ENCODE measurements at regions not wholly inside any gene's neighbourhood (a gene's known extent, or its start where the extent isn't known, plus 50 kb on each side); places are given as distances from the start of the nearest gene placed in this dataset.

DNA sequence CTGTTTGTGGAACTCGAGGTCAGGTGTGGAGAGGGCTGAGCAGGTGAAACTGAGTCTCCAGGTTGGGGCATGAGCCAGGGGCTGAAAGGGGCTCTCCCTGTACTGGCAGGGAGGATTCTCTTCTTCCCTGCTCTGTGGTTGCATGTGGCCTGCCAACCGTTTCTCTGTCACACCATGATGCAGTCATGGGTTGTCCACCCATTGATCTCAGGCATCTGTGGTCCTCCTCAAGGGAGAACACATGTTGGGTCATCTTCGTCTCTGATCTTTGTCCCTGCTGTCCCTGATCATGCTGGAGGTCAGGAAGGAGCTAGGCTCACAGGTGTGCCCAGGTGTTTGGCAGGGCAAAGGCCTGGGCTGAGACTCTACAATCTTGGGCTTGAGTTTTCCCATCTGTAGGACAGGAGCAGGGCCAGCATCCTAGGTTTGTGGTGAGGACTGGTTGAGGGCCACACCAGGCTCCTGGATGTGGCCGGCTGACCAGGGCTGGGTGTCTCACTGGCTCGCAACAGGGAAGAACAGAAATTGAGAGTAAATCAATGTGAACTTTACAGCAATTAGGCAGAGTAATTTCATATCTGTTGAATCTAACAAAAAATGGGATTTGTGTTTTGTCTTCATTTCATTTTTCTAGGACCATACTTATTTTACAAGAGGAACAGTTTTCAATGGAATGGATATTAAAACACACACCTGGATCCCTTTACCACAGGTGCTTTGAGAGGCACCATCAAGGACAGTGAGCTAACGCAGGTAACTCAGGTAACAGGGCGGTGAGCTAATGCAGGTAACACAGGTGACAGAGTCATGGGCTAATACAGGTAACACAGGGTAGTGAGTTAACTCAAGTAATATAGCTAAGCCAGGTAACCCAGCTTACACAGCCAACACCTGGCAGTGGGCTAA is 58.5 kb upstream of the IGFBP3 start:
- H3K9me3 Mint-ChIP-seq, result peaks cover 0 to 5% (median 0%) of the 10 kb centered on the region in 7 donors
- Histone ChIP-seq H3K4me3 (ENCODE audit: low read depth, low read length) (no peak overlapping the region), H3K27me3 (ENCODE audit: control insufficient read depth, insufficient read depth, low read length) (no peaks in the 10 kb centered on the region), H3K27ac (ENCODE audit: insufficient read depth, low read length, poor library complexity, severe bottlenecking) (no peak overlapping the region), H3K4me1 (ENCODE audit: control insufficient read depth, insufficient read depth, low read length, poor library complexity, severe bottlenecking) (no peaks in the 10 kb centered on the region), H3K9me3 (ENCODE audit: control insufficient read depth in 2 of 2, low read length in 2 of 2) (no peaks in the 10 kb centered on the region), H3K36me3 (ENCODE audit: control insufficient read depth, insufficient read depth, low read length) (no peaks in the 10 kb centered on the region)
- H3K4me1 Mint-ChIP-seq, result peaks cover 0 to 5% (median 0%) of the 10 kb centered on the region in 4 donors
- no peaks in the 10 kb centered on the region for H3K36me3 Mint-ChIP-seq
- H3K4me3 Mint-ChIP-seq, result no peak overlapping the region
- H3K27me3 Mint-ChIP-seq, result no peaks in the 10 kb centered on the region
- H3K27ac Mint-ChIP-seq, result peak overlapping the region in 2 of 3 donors; percentile 13 to 17
- no peak for DNase-seq
- no peak for ATAC-seq (ENCODE audit: low read depth in 2 of 2)

GRCh38 chr7:45978731-45979211 is 57.7 kb upstream of the IGFBP3 start:
- ATAC-seq (ENCODE audit: low read depth in 2 of 2) (no peak), DNase-seq (no peak)
- H3K4me3 Mint-ChIP-seq, result no peak overlapping the region
- peaks cover 0 to 5% (median 0%) of the 10 kb centered on the region in 4 donors for H3K4me1 Mint-ChIP-seq
- H3K9me3 ChIP-seq (ENCODE audit: control insufficient read depth in 2 of 2, low read length in 2 of 2), result no peaks in the 10 kb centered on the region
- peak overlapping the region in 1 of 3 donors; percentile 17 for H3K27ac Mint-ChIP-seq
- H3K36me3 ChIP-seq (ENCODE audit: control insufficient read depth, insufficient read depth, low read length), result no peaks in the 10 kb centered on the region
- no peaks in the 10 kb centered on the region for H3K36me3 Mint-ChIP-seq
- no peak overlapping the region for H3K27ac ChIP-seq (ENCODE audit: insufficient read depth, low read length, poor library complexity, severe bottlenecking)
- no peaks in the 10 kb centered on the region for H3K27me3 ChIP-seq (ENCODE audit: control insufficient read depth, insufficient read depth, low read length)
- H3K4me3 ChIP-seq (ENCODE audit: low read depth, low read length), result no peak overlapping the region
- peaks cover 0 to 5% (median 0%) of the 10 kb centered on the region in 7 donors for H3K9me3 Mint-ChIP-seq
- no peaks in the 10 kb centered on the region for H3K4me1 ChIP-seq (ENCODE audit: control insufficient read depth, insufficient read depth, low read length, poor library complexity, severe bottlenecking)
- H3K27me3 Mint-ChIP-seq, result no peaks in the 10 kb centered on the region

DNA sequence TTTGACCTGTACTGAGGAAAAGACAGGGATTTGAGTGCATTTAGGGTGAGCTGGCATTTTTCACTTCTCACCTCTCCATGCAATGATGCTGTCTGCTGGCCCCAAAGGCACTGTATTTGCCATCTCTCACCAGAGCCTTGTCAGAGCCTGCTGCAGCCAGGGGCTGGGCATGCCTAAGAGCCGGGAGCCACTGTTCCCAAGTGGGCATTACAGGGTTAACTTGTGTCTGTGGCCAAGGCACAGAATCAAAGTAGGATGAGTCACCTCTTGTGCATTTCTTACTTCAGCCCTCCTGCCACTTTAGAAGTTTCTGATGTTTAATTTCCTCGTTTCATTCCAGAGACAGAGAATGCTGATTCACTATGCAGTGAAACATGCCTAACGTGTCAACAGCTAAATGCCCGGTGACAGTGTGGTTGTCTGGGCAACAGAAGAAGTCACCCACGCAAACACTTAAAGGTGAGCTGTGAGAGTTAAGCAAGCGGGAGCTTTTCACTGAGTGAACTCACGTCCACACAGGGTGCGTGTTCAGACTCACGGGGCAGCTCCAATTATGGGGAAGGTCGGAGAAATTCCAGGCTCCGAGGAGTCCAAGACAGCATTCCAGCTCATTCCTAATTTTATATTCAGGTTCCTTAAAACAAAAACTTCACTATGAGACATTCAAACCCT is 57.1 kb upstream of the IGFBP3 start:
- no peak for DNase-seq
- H3K9me3 Mint-ChIP-seq, result peaks cover 0 to 5% (median 0%) of the 10 kb centered on the region in 7 donors
- H3K27ac Mint-ChIP-seq, result no peak overlapping the region
- no peaks in the 10 kb centered on the region for H3K27me3 Mint-ChIP-seq
- Histone ChIP-seq H3K9me3 (ENCODE audit: control insufficient read depth in 2 of 2, low read length in 2 of 2) (no peaks in the 10 kb centered on the region), H3K27me3 (ENCODE audit: control insufficient read depth, insufficient read depth, low read length) (no peaks in the 10 kb centered on the region), H3K4me1 (ENCODE audit: control insufficient read depth, insufficient read depth, low read length, poor library complexity, severe bottlenecking) (no peaks in the 10 kb centered on the region), H3K27ac (ENCODE audit: insufficient read depth, low read length, poor library complexity, severe bottlenecking) (no peak overlapping the region), H3K4me3 (ENCODE audit: low read depth, low read length) (no peak overlapping the region), H3K36me3 (ENCODE audit: control insufficient read depth, insufficient read depth, low read length) (no peaks in the 10 kb centered on the region)
- ATAC-seq (ENCODE audit: low read depth in 2 of 2), result no peak
- no peak overlapping the region for H3K4me3 Mint-ChIP-seq
- no peaks in the 10 kb centered on the region for H3K36me3 Mint-ChIP-seq
- H3K4me1 Mint-ChIP-seq, result peaks cover 0 to 5% (median 0%) of the 10 kb centered on the region in 4 donors

DNA sequence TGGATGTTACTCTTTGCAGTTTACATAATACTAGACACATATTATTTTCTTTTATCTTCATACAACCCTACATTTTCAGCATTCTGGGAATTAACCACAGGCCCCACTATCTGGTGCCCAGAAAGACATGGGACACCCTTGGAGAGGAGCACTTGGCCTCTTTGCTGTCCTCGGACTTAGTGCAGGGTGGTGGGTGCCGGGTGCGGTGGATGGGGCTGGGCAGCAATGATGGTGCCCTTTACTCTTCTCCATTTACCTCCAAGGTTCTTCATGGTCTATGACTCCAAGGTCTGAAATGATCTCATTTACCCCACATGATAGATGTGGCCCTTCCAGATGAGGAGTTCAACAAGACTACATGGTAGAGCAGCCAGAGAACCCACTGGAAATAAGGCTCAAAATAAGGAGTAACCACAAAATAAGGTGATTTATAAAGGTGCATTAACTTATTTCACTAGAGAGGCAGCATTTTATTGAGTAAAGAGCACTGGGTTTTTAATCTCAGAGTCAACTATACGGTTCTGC is 56.2 kb upstream of the IGFBP3 start:
- H3K4me3 ChIP-seq (ENCODE audit: low read depth, low read length), result no peak overlapping the region
- H3K27ac ChIP-seq (ENCODE audit: insufficient read depth, low read length, poor library complexity, severe bottlenecking), result no peak overlapping the region
- H3K4me1 Mint-ChIP-seq, result peaks cover 0 to 5% (median 0%) of the 10 kb centered on the region in 4 donors
- H3K9me3 ChIP-seq (ENCODE audit: control insufficient read depth in 2 of 2, low read length in 2 of 2), result no peaks in the 10 kb centered on the region
- H3K27ac Mint-ChIP-seq, result no peak overlapping the region
- H3K27me3 Mint-ChIP-seq, result no peaks in the 10 kb centered on the region
- ATAC-seq (ENCODE audit: low read depth in 2 of 2) (no peak), DNase-seq (no peak)
- H3K27me3 ChIP-seq (ENCODE audit: control insufficient read depth, insufficient read depth, low read length), result no peaks in the 10 kb centered on the region
- no peaks in the 10 kb centered on the region for H3K36me3 Mint-ChIP-seq
- H3K9me3 Mint-ChIP-seq, result peaks cover 0 to 5% (median 0%) of the 10 kb centered on the region in 7 donors
- no peaks in the 10 kb centered on the region for H3K36me3 ChIP-seq (ENCODE audit: control insufficient read depth, insufficient read depth, low read length)
- no peaks in the 10 kb centered on the region for H3K4me1 ChIP-seq (ENCODE audit: control insufficient read depth, insufficient read depth, low read length, poor library complexity, severe bottlenecking)
- H3K4me3 Mint-ChIP-seq, result no peak overlapping the region

DNA sequence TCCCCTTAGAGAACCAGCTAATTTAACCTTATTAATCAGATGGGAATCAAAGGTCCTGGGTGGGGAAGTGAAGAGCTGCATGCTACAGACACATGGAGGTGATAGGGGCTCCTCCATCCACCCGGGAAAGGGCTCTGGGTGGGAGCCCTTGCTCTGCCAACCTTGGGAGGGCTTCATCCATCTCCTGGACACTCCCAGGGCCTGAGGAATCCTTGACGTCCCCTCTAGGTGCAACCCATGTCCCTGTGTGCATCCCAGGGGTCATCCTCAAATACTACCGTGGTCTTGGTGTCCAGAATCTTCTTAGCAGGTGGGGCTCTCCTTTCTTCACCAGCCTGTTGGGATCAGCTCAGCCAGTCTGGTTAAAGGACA is 55.4 kb upstream of the IGFBP3 start:
- Mint-ChIP-seq H3K4me3 (no peak overlapping the region), H3K27ac (no peak overlapping the region), H3K9me3 (peaks cover 0 to 5% (median 0%) of the 10 kb centered on the region in 7 donors), H3K4me1 (peaks cover 0 to 5% (median 0%) of the 10 kb centered on the region in 4 donors), H3K27me3 (no peaks in the 10 kb centered on the region), H3K36me3 (no peaks in the 10 kb centered on the region)
- no peak overlapping the region for H3K4me3 ChIP-seq (ENCODE audit: low read depth, low read length)
- no peaks in the 10 kb centered on the region for H3K36me3 ChIP-seq (ENCODE audit: control insufficient read depth, insufficient read depth, low read length)
- H3K27me3 ChIP-seq (ENCODE audit: control insufficient read depth, insufficient read depth, low read length), result no peaks in the 10 kb centered on the region
- no peaks in the 10 kb centered on the region for H3K9me3 ChIP-seq (ENCODE audit: control insufficient read depth in 2 of 2, low read length in 2 of 2)
- no peaks in the 10 kb centered on the region for H3K4me1 ChIP-seq (ENCODE audit: control insufficient read depth, insufficient read depth, low read length, poor library complexity, severe bottlenecking)
- DNase-seq (no peak), ATAC-seq (ENCODE audit: low read depth in 2 of 2) (no peak)
- no peak overlapping the region for H3K27ac ChIP-seq (ENCODE audit: insufficient read depth, low read length, poor library complexity, severe bottlenecking)

DNA sequence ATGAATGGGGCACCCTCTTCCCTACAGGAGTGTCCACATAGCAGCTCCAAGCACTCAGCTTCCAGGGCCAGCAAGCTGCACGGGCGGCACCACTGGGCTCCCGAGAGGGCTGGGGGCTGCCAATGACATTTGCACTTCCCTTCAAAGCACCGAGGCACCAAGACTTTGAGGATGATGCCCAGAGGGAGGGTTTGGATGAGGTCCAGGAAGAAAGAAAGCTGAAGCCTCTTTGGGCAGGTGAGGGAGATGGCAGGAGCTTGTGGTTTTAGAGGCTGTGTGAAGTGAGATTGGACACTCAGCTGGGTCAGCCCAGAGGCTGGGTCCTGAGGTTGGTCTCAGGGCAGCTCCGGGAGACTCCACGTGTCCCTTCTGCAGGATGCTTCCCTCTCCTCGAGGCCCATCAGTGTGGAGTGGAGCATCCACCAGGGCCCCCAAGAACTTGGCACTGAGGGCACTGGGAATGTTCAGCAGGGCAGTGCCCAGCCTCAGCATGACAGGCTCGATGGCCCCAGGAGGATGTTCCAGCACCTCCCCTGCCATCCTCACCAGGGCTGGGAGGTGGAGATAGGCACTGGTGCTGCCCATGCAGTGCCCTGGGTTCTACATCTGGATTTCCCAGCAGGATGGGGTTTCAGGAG is 54.9 kb upstream of the IGFBP3 start:
- Histone ChIP-seq H3K27ac (ENCODE audit: insufficient read depth, low read length, poor library complexity, severe bottlenecking) (no peak overlapping the region), H3K4me1 (ENCODE audit: control insufficient read depth, insufficient read depth, low read length, poor library complexity, severe bottlenecking) (no peaks in the 10 kb centered on the region), H3K36me3 (ENCODE audit: control insufficient read depth, insufficient read depth, low read length) (no peaks in the 10 kb centered on the region), H3K4me3 (ENCODE audit: low read depth, low read length) (no peak overlapping the region), H3K27me3 (ENCODE audit: control insufficient read depth, insufficient read depth, low read length) (no peaks in the 10 kb centered on the region), H3K9me3 (ENCODE audit: control insufficient read depth in 2 of 2, low read length in 2 of 2) (no peaks in the 10 kb centered on the region)
- H3K36me3 Mint-ChIP-seq, result no peaks in the 10 kb centered on the region
- H3K27me3 Mint-ChIP-seq, result no peaks in the 10 kb centered on the region
- ATAC-seq (ENCODE audit: low read depth in 2 of 2) (no peak), DNase-seq (no peak)
- no peak overlapping the region for H3K27ac Mint-ChIP-seq
- H3K4me3 Mint-ChIP-seq, result no peak overlapping the region
- peaks cover 0 to 5% (median 0%) of the 10 kb centered on the region in 7 donors for H3K9me3 Mint-ChIP-seq
- peaks cover 0 to 5% (median 0%) of the 10 kb centered on the region in 4 donors for H3K4me1 Mint-ChIP-seq

DNA sequence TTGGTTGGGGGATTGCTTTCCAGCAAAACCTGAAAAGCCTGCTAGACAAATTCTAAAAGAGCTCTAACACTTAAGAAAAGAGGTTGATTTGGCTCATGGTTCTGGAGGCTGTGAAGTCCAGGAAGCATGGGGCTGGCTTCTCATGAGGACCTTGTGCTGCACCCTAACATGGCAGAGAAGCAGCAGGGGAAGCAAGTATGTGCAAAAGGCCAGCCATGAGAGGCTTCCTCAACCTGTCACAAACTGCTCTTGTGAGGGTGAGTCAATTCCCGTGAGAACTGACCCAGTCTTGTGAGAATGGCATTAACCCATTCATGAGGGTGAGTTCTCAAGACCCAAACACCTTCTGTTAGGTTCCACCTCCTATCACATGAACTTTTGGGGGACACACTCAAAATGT is 54.3 kb upstream of the IGFBP3 start:
- ATAC-seq (ENCODE audit: low read depth in 2 of 2), result no peak
- no peak overlapping the region for H3K27ac Mint-ChIP-seq

More for the DNA sequence above, 54.3 kb upstream of the IGFBP3 start:
- peaks cover 0 to 5% (median 0%) of the 10 kb centered on the region in 7 donors for H3K9me3 Mint-ChIP-seq
- no peaks in the 10 kb centered on the region for H3K27me3 Mint-ChIP-seq
- Histone ChIP-seq H3K36me3 (ENCODE audit: control insufficient read depth, insufficient read depth, low read length) (no peaks in the 10 kb centered on the region), H3K27ac (ENCODE audit: insufficient read depth, low read length, poor library complexity, severe bottlenecking) (no peak overlapping the region), H3K9me3 (ENCODE audit: control insufficient read depth in 2 of 2, low read length in 2 of 2) (no peaks in the 10 kb centered on the region), H3K27me3 (ENCODE audit: control insufficient read depth, insufficient read depth, low read length) (no peaks in the 10 kb centered on the region), H3K4me3 (ENCODE audit: low read depth, low read length) (no peak overlapping the region), H3K4me1 (ENCODE audit: control insufficient read depth, insufficient read depth, low read length, poor library complexity, severe bottlenecking) (no peaks in the 10 kb centered on the region)
- H3K4me3 Mint-ChIP-seq, result no peak overlapping the region
- H3K4me1 Mint-ChIP-seq, result peaks cover 0 to 5% (median 0%) of the 10 kb centered on the region in 4 donors
- H3K36me3 Mint-ChIP-seq, result no peaks in the 10 kb centered on the region
- DNase-seq, result no peak
